Mucosa of descending colon (tissue), 3 donors: ENCODE measurements at regions not wholly inside any gene's neighbourhood (a gene's known extent, or its start where the extent isn't known, plus 50 kb on each side); places are given as distances from the start of the nearest gene placed in this dataset.

Source experiments
- ATAC-seq: fragments of 200-7000 bp; cut with Tn5 transposase; one replicate; pipeline ENCODE4 v1.9.1; 2020; ENCODE audit warnings: mild to moderate bottlenecking, moderate library complexity
- DNase-seq, 3 donors: peaks; one replicate each; pipeline ENCODE4 v3.0.0-alpha.2; 2020
- H3K36me3 ChIP-seq: fragments of 200-600 bp; one replicate; pipeline ENCODE4 v1.8.0; 2021; ENCODE audit warnings: low read depth, mild to moderate bottlenecking
- H3K4me1 ChIP-seq: fragments of 200-600 bp; one replicate; pipeline ENCODE4 v1.8.0; 2021; ENCODE audit warnings: low read depth, mild to moderate bottlenecking
- H3K4me3 ChIP-seq: fragments of 200-600 bp; one replicate; pipeline ENCODE4 v1.8.0; 2021; ENCODE audit warnings: mild to moderate bottlenecking
- H3K9me3 ChIP-seq: fragments of 200-600 bp; one replicate; pipeline ENCODE4 v1.8.0; 2021; ENCODE audit warnings: mild to moderate bottlenecking
- intact Hi-C, 2 donors: fragments of 100-400 bp; cut with DNase I in 1 of 2; cut with micrococcal nuclease in 1 of 2; formaldehyde crosslinking; loops; one replicate each; pipeline versions ENCODE4 v1.11.0 to v1.11.1; 2022; cut with DNase I, micrococcal nuclease
- TF ChIP-seq, protein P1 (sequence below): fragments of 200-600 bp; IDR thresholded peaks from one replicate; pipeline ENCODE4 v1.8.0; 2022; ENCODE audit warnings: antibody characterized with exemption, mild to moderate bottlenecking
- donor health status: DM: no; HTN: no; CAD: no; lungs with moderate emphysema.
- donor health status: DM: no; HTN: no; CAD: no.
- donor health status: DM: no; HTN: yes; CAD: no.

DNA sequence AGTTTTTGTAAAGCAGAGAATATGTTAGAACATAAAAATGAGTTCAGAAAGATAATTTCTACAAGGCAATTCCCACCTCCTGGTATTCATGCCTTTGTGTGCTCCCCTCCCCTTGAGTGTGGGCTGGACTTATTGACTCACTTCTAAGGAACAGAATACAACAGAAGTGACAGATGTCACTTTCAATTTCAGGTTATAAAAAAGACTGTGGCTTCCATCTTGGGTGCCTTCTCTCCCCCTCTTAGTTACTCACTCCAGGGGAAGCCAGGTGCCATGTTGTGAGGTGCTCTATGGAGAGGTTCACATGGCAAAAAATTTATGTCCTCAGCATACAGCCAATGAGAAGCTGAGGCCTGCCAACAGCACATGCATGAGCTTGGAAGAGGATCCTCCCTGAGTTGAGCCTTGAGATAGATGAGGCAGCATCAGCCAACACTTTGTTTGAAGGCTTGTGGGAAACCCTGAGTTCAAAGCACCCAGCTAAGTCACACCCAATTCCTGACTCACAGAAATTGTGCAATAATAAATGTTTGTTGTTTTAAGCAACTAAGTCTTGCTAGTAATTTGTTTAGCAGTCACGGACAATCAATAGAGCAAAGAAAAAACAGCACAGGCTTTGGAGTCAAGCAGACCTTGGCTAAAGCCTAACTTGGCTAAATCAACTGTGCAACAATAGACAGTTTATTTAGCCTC lies 73.5 kb upstream of the NGF start:
- ATAC-seq: no peak
- TF ChIP-seq, protein P1, sequence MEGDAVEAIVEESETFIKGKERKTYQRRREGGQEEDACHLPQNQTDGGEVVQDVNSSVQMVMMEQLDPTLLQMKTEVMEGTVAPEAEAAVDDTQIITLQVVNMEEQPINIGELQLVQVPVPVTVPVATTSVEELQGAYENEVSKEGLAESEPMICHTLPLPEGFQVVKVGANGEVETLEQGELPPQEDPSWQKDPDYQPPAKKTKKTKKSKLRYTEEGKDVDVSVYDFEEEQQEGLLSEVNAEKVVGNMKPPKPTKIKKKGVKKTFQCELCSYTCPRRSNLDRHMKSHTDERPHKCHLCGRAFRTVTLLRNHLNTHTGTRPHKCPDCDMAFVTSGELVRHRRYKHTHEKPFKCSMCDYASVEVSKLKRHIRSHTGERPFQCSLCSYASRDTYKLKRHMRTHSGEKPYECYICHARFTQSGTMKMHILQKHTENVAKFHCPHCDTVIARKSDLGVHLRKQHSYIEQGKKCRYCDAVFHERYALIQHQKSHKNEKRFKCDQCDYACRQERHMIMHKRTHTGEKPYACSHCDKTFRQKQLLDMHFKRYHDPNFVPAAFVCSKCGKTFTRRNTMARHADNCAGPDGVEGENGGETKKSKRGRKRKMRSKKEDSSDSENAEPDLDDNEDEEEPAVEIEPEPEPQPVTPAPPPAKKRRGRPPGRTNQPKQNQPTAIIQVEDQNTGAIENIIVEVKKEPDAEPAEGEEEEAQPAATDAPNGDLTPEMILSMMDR: no peak
- H3K36me3 ChIP-seq: no peaks in the 10 kb centered on the region
- intact Hi-C loops: no loop called here
- H3K9me3 ChIP-seq: no peaks in the 10 kb centered on the region
- no peaks in the 10 kb centered on the region for H3K4me1 ChIP-seq
- no peak for DNase-seq
- no peak overlapping the region for H3K4me3 ChIP-seq

DNA sequence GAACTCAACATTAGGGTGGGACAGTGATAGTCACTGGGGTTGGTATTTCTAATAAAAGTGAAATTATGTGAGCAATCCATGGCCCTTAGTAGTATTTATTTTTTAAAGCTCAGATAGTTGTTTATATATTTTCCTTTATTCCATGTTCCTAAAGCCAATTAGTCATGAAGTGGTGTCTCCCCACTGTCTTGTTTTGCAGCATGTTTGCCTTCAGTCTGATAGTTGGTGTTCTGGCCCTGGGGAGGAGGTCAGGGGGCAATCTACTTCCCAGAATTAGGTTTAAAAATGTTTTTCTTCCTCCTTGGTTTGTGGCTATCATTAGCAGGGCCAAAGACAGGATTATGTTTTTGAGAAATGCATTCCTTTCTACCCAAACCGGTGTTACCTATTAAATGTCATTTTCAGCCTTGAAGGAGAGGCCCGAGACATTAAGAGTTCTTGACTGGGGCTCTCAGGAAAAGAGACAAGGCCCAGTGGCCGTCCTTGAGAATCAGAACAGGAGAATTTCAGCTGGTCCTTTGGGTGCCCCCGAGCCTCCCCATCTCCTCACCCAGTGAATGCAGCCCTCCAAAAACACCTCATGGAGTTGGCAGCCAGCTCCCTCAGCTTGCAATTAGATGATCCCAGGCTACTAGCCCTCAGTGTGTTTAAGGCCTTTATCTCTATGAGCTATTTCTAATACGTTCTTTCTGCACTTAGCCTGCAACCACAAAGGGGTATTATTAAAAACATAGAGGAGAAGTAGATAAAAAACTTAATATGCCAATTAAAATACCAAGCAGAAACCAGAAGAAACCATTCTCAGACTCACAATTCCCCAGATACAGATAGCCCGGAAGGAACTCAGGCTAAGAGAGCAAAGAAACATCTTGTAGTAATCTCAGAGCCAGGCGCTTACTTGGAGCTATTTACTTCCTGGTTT lies 71.3 kb upstream of the NGF start:
- TF ChIP-seq, protein P1: no peak
- H3K4me1 ChIP-seq: no peaks in the 10 kb centered on the region
- intact Hi-C loops: no loop called here
- ATAC-seq: no peak
- no peak overlapping the region for H3K4me3 ChIP-seq
- no peaks in the 10 kb centered on the region for H3K36me3 ChIP-seq
- no peaks in the 10 kb centered on the region for H3K9me3 ChIP-seq
- DNase-seq: no peak

DNA sequence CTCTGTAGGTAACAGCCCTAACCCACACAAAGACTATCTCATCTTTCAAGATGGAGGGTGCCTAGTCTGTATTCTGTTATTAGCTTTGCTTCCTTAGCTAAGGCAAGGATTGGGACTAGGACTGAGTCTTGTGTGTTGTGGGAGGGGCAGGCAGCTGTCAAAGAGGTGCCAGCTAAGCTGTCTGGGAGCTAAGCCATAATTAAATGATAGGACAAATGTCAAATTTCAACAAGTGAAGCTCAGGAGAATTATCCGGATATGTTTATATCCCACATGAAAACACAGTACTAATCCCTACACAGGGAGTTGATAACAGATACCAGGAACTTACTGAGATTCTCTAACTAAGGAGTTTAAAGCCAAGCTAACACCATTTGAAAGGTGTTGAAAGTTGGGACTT lies 70.5 kb upstream of the NGF start:
- Histone ChIP-seq H3K9me3 (no peaks in the 10 kb centered on the region), H3K36me3 (no peaks in the 10 kb centered on the region), H3K4me3 (no peak overlapping the region), H3K4me1 (no peaks in the 10 kb centered on the region)
- ATAC-seq (no peak), DNase-seq (no peak)
- intact Hi-C loops: no loop called here
- TF ChIP-seq, protein P1: no peak

DNA sequence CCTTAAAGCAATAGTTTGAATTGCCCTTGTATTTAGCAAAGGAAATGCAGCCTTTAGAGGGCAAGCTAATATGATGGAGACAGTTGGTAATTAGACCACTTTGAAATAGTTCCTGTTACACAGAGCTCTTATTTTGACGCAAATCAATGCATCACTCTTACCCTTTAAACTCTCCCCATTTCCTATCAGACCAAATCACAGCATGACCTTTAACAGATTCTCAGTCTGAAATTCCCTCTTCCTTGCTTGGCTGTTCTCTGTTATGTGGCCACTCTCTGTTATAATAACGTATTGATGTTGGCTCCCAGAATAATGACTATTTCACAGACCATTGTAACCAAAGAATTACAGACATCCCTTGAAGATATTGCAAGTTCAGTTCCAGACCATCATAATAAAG lies 66.9 kb upstream of the NGF start:
- Histone ChIP-seq H3K36me3 (no peaks in the 10 kb centered on the region), H3K4me1 (no peaks in the 10 kb centered on the region), H3K9me3 (no peaks in the 10 kb centered on the region), H3K4me3 (no peak overlapping the region)
- TF ChIP-seq, protein P1: no peak
- no peak for DNase-seq
- intact Hi-C loops: no loop called here
- no peak for ATAC-seq

DNA sequence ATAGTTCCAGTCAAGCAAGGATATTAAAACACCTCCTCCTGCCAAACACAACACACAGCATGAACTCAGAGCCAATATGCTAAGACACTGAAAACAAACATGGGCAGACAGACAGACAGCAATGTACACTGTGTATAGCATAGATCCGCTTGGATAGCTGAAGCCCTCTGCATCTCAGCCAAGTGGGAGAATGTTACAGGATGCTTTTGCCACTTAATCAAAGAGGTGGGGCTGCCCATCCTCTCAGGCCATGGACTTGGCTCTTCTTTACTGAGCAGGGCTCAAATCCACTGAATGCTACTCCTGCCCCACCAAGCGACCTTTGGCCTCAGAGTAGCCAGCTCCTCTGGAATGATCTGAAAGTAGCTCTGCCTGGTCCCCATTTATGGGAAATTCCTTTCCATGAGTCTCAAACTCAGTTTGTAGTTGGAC lies 64.7 kb upstream of the NGF start:
- Histone ChIP-seq H3K36me3 (no peaks in the 10 kb centered on the region), H3K4me3 (no peak overlapping the region), H3K9me3 (no peaks in the 10 kb centered on the region), H3K4me1 (no peaks in the 10 kb centered on the region)
- intact Hi-C loops: no loop called here
- TF ChIP-seq, protein P1: no peak
- DNase-seq (no peak), ATAC-seq (no peak)
